Mucosa of descending colon (tissue), 3 donors: ENCODE measurements at regions not wholly inside any gene's neighbourhood (a gene's known extent, or its start where the extent isn't known, plus 50 kb on each side); places are given as distances from the start of the nearest gene placed in this dataset.

Experiments
- ATAC-seq: fragments of 200-7000 bp; cut with Tn5 transposase; one replicate; pipeline ENCODE4 v1.9.1; 2020; ENCODE audit warnings: mild to moderate bottlenecking, moderate library complexity
- DNase-seq, 3 donors: peaks; one replicate each; pipeline ENCODE4 v3.0.0-alpha.2; 2020
- H3K36me3 ChIP-seq: fragments of 200-600 bp; one replicate; pipeline ENCODE4 v1.8.0; 2021; ENCODE audit warnings: low read depth, mild to moderate bottlenecking
- H3K4me1 ChIP-seq: fragments of 200-600 bp; one replicate; pipeline ENCODE4 v1.8.0; 2021; ENCODE audit warnings: low read depth, mild to moderate bottlenecking
- H3K4me3 ChIP-seq: fragments of 200-600 bp; one replicate; pipeline ENCODE4 v1.8.0; 2021; ENCODE audit warnings: mild to moderate bottlenecking
- H3K9me3 ChIP-seq: fragments of 200-600 bp; one replicate; pipeline ENCODE4 v1.8.0; 2021; ENCODE audit warnings: mild to moderate bottlenecking
- CTCF ChIP-seq: fragments of 200-600 bp; IDR thresholded peaks from one replicate; pipeline ENCODE4 v1.8.0; 2022; ENCODE audit warnings: antibody characterized with exemption, mild to moderate bottlenecking
- intact Hi-C, 2 donors: fragments of 100-400 bp; cut with DNase I in 1 of 2; cut with micrococcal nuclease in 1 of 2; formaldehyde crosslinking; loops; one replicate each; pipeline versions ENCODE4 v1.11.0 to v1.11.1; 2022; cut with DNase I, micrococcal nuclease
- donor health status: DM: no; HTN: no; CAD: no; lungs with moderate emphysema.
- donor health status: DM: no; HTN: no; CAD: no.
- donor health status: DM: no; HTN: yes; CAD: no.

DNA sequence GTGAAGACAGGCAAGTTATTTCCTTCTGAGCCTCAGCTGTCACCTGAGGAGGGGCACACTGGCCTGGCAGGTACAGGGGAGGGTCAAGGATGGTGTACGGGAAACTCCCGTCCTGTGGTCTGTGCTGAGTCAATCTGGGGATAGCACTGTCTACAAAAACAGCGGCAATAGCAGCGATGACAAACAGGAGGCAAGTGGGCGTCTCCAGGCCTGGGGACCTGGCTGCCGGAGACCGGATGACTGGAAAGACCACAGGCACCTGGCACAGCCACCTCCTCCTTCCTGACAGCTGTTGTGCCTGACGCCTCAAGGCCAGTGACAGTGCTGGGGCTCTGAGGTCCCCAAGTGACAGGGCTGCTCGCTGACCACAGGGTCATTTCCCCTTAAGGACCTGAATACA lies 202.1 kb upstream of the HS6ST1 start:
- Histone ChIP-seq H3K4me1 (no peaks in the 10 kb centered on the region), H3K9me3 (no peaks in the 10 kb centered on the region), H3K4me3 (no peak overlapping the region), H3K36me3 (no peaks in the 10 kb centered on the region)
- ATAC-seq: no peak
- TF ChIP-seq CTCF: no peak
- intact Hi-C loops: no loop called here
- DNase-seq: no peak

GRCh38 chr2:128521482-128521881 lies 202.8 kb upstream of the HS6ST1 start:
- H3K4me1 ChIP-seq: no peaks in the 10 kb centered on the region
- H3K36me3 ChIP-seq: no peaks in the 10 kb centered on the region
- no peak for DNase-seq
- H3K9me3 ChIP-seq: no peaks in the 10 kb centered on the region
- no peak overlapping the region for H3K4me3 ChIP-seq
- intact Hi-C loops: no loop called here
- no peak for TF ChIP-seq CTCF
- ATAC-seq: no peak

- DNase-seq (no peak), ATAC-seq (no peak)
- Histone ChIP-seq H3K4me3 (no peak overlapping the region), H3K9me3 (no peaks in the 10 kb centered on the region), H3K4me1 (no peaks in the 10 kb centered on the region), H3K36me3 (no peaks in the 10 kb centered on the region)
- TF ChIP-seq CTCF: no peak
- intact Hi-C loops: no loop called here
Measured at GRCh38 chr2:128522829-128523228, 204.2 kb upstream of the HS6ST1 start.

GRCh38 chr2:128523457-128523856 lies 204.8 kb upstream of the HS6ST1 start:
- Histone ChIP-seq H3K36me3 (no peaks in the 10 kb centered on the region), H3K9me3 (no peaks in the 10 kb centered on the region), H3K4me3 (no peak overlapping the region), H3K4me1 (no peaks in the 10 kb centered on the region)
- no peak for TF ChIP-seq CTCF
- intact Hi-C loops: no loop called here
- ATAC-seq (no peak), DNase-seq (no peak)

GRCh38 chr2:128524183-128524582 lies 205.5 kb upstream of the HS6ST1 start:
- intact Hi-C loops: no loop called here
- Histone ChIP-seq H3K36me3 (no peaks in the 10 kb centered on the region), H3K4me1 (no peaks in the 10 kb centered on the region), H3K9me3 (no peaks in the 10 kb centered on the region), H3K4me3 (no peak overlapping the region)
- no peak for ATAC-seq
- no peak for DNase-seq
- TF ChIP-seq CTCF: no peak

DNA sequence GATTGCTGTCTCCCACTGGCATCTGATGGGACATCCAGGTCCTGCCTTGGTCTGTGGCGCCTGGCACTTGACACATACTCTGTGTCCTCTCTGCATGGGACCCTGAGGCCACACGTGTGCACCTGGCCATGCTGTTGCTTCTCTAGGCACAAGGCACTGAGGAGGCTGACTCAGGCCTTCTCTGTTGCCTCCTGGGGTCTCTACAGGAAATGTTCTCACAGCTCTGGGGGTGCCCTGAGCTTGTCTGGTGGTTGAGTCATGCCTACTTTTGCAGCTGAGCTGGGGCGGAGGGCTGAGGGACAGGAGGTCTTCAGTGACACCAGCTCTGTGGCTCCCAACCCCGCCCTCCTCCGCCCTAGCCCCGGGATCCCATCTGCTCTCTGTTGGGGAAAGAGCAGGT lies 207.0 kb upstream of the HS6ST1 start:
- no peak for DNase-seq
- Histone ChIP-seq H3K9me3 (no peaks in the 10 kb centered on the region), H3K4me1 (no peaks in the 10 kb centered on the region), H3K36me3 (no peaks in the 10 kb centered on the region), H3K4me3 (no peak overlapping the region)
- ATAC-seq: no peak
- TF ChIP-seq CTCF: no peak
- intact Hi-C loops: no loop called here
